ENCODE measurements at regions not wholly inside any gene's neighbourhood (a gene's known extent, or its start where the extent isn't known, plus 50 kb on each side); places are given as distances from the start of the nearest gene placed in this dataset.
A peak's percentile ranks its signal among the peaks of the same experiment; 100 is the strongest.
"Not testable (repeated sequence)": the region's sequence is repeated elsewhere in the genome, so short reads cannot be mapped to it uniquely, and the experiment has no call there.

DNA sequence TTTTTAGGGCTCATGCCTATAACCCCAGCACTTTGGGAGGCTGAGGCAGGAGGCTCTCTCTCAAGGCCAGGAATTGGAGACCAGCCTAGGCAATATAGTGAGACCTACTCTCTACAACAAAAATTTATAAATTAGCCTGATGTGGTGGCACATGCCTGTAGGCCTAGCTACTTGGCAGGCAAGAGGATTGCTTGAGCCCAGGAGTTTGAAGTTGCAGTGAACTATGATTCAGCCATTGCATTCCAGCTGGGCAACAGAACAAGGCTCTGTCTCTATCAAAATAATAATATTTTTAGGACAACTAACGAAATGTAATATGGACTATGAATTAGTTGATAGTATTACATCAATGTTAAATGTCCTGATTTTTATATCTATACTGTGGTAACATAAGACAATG, 68.8 kb upstream of the ARID1A start:
- intact Hi-C loops (cut with DNase I; ENCODE audit: low total_unique reads), result no loop called here
- Histone ChIP-seq H3K9me3 (no peaks in the 10 kb centered on the region), H3K27ac (peak overlapping the region in 1 of 4 donors; percentile 28), H3K4me1 (peaks cover 0 to 1% (median under 1%) of the 10 kb centered on the region in 4 donors), H3K36me3 (no peaks in the 10 kb centered on the region), H3K4me3 (no peak overlapping the region), H3K27me3 (no peaks in the 10 kb centered on the region)
- DNase-seq, result no peak
- 63 to 67% methylated on average over 1 of the region's 1 CpG for WGBS, 2 donors (ENCODE audit: low coverage in 1 of 2)
- in situ Hi-C loops (cut with MboI; ENCODE audit: low pct_ligation_motif_present in 1 of 4, low pct_unique_long_range_greater_than_20kb in 1 of 4, low sequenced_read_pairs in 3 of 4), result no loop called here
- no peak for TF ChIP-seq EP300 (IDR thresholded peaks at IDR 0.05; ENCODE audit: low read depth)
- TF ChIP-seq, protein P1, sequence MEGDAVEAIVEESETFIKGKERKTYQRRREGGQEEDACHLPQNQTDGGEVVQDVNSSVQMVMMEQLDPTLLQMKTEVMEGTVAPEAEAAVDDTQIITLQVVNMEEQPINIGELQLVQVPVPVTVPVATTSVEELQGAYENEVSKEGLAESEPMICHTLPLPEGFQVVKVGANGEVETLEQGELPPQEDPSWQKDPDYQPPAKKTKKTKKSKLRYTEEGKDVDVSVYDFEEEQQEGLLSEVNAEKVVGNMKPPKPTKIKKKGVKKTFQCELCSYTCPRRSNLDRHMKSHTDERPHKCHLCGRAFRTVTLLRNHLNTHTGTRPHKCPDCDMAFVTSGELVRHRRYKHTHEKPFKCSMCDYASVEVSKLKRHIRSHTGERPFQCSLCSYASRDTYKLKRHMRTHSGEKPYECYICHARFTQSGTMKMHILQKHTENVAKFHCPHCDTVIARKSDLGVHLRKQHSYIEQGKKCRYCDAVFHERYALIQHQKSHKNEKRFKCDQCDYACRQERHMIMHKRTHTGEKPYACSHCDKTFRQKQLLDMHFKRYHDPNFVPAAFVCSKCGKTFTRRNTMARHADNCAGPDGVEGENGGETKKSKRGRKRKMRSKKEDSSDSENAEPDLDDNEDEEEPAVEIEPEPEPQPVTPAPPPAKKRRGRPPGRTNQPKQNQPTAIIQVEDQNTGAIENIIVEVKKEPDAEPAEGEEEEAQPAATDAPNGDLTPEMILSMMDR (IDR thresholded peaks at IDR 0.05), result no peak
- TF ChIP-seq POLR2AphosphoS5 (IDR thresholded peaks at IDR 0.05), result no peak
- no peak for TF ChIP-seq POLR2A (IDR thresholded peaks at IDR 0.05)

DNA sequence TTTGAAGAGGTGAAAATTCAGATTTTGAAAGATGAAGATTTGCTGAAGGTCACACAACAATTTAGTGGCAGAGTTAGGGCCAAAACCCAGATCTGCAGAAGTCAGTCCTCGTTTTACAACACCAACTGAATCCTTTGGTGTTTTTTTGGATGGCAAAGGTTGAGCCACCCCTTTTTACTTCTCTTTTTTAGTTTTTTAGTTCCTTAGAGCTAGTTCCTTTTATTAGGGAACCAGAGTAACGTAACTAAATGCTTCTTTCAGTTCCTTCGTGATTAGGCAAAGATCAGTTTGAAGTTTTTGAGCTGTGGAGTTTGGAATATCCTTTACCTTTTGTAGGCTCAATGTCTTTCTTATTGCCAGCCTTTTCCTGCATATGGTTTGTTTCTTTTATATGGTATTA, 67.9 kb upstream of the ARID1A start:
- H3K36me3 ChIP-seq, result no peaks in the 10 kb centered on the region
- no peaks in the 10 kb centered on the region for H3K27me3 ChIP-seq
- TF ChIP-seq, protein P1 (IDR thresholded peaks at IDR 0.05), result no peak
- TF ChIP-seq EP300 (IDR thresholded peaks at IDR 0.05; ENCODE audit: low read depth) (no peak), POLR2AphosphoS5 (IDR thresholded peaks at IDR 0.05) (no peak)
- H3K27ac ChIP-seq, result peak overlapping the region in 2 of 4 donors; percentile 7 to 47
- H3K9me3 ChIP-seq, result no peaks in the 10 kb centered on the region
- 61 to 76% methylated on average over 2 to 3 of the region's 3 CpGs for WGBS, 2 donors (ENCODE audit: low coverage in 1 of 2)
- intact Hi-C loops (cut with DNase I; ENCODE audit: low total_unique reads) (no loop called here), in situ Hi-C loops (cut with MboI; ENCODE audit: low pct_ligation_motif_present in 1 of 4, low pct_unique_long_range_greater_than_20kb in 1 of 4, low sequenced_read_pairs in 3 of 4) (no loop called here)
- no peaks in the 10 kb centered on the region for H3K4me1 ChIP-seq
- no peak for DNase-seq
- no peak overlapping the region for H3K4me3 ChIP-seq

DNA sequence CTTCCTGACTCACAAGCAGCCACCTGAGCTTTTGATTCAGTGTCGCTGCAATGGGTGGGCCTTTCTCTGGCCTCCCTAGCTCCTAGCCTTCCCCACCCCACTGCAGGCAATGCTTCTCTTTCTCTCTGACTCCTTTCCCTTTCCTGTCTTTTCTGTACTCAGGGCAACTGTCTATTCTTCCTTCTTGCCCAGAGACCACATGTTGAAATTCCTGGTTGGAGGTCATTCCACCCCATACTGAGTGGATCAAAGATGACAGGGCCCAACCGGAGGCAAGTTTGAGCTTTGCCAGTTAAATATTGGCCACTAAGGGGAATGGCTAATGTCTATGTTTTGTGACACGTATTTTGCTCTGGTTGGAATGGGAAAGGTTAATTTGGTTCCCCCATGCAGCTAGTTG, 65.2 kb upstream of the ARID1A start:
- Histone ChIP-seq H3K36me3 (no peaks in the 10 kb centered on the region), H3K27ac (no peak overlapping the region), H3K4me1 (no peaks in the 10 kb centered on the region), H3K27me3 (no peaks in the 10 kb centered on the region), H3K4me3 (no peak overlapping the region), H3K9me3 (no peaks in the 10 kb centered on the region)
- WGBS, 2 donors (ENCODE audit: low coverage in 1 of 2), result 94 to 100% methylated on average over 2 to 3 of the region's 3 CpGs
- TF ChIP-seq, protein P1 (IDR thresholded peaks at IDR 0.05), result no peak
- TF ChIP-seq POLR2A (IDR thresholded peaks at IDR 0.05) (no peak), POLR2AphosphoS5 (IDR thresholded peaks at IDR 0.05) (no peak), EP300 (IDR thresholded peaks at IDR 0.05; ENCODE audit: low read depth) (no peak)
- in situ Hi-C loops (cut with MboI; ENCODE audit: low pct_ligation_motif_present in 1 of 4, low pct_unique_long_range_greater_than_20kb in 1 of 4, low sequenced_read_pairs in 3 of 4) (no loop called here), intact Hi-C loops (cut with DNase I; ENCODE audit: low total_unique reads) (no loop called here)
- no peak for DNase-seq

DNA sequence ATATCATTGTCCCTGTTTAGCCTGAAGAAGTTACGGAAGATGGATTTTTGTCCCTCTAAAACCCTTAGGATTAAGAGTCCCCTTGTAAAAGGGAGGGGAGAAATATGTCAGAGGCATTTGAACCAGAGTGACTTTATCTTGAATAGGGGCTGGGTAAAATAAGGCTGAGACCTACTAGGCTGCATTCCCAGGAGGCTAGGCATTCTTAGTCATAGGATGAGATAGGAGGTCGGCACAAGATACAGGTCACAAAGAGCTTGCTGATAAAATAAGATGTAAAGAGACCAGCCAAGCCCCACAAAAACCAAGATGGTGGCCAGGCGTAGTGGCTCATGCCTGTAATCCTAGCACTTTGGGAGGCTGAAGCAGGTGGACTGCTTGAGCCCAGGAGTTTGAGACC, 60.0 kb upstream of the ARID1A start:
- WGBS, 2 donors (ENCODE audit: low coverage in 1 of 2), result 95 to 100% methylated on average over 3 of the region's 3 CpGs
- H3K4me3 ChIP-seq; intact Hi-C loops (cut with DNase I; ENCODE audit: low total_unique reads); H3K27ac ChIP-seq; DNase-seq; H3K27me3 ChIP-seq; H3K36me3 ChIP-seq; in situ Hi-C loops (cut with MboI; ENCODE audit: low pct_ligation_motif_present in 1 of 4, low pct_unique_long_range_greater_than_20kb in 1 of 4, low sequenced_read_pairs in 3 of 4); H3K9me3 ChIP-seq; H3K4me1 ChIP-seq: not testable (repeated sequence)

DNA sequence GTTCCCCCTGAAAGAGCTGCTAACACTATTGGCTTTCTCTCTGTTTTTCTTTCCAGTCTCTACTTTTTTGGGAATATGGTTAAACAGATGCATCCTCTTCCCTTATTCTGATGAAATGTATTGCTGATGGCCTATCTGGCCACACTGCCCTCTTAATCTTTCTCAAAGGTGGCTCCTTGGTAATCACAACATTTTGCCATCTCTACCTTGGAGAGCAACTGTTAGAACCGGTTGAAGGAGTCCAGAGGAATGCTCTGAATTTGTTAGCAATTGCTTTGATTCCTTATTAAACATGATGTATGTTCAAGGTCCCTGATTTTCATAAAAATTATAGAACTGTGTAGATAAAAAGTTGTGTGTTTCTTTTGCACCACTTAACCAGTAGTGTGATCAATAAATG, 50.1 kb upstream of the ARID1A start:
- Histone ChIP-seq H3K27me3 (no peaks in the 10 kb centered on the region), H3K27ac (no peak overlapping the region), H3K9me3 (no peaks in the 10 kb centered on the region), H3K4me3 (no peak overlapping the region), H3K4me1 (no peaks in the 10 kb centered on the region), H3K36me3 (no peaks in the 10 kb centered on the region)
- in situ Hi-C loops (cut with MboI; ENCODE audit: low pct_ligation_motif_present in 1 of 4, low pct_unique_long_range_greater_than_20kb in 1 of 4, low sequenced_read_pairs in 3 of 4), result no loop called here
- 69 to 80% methylated on average over 1 of the region's 1 CpG for WGBS, 2 donors (ENCODE audit: low coverage in 1 of 2)
- no peak for DNase-seq
- TF ChIP-seq, protein P1 (IDR thresholded peaks at IDR 0.05), result no peak
- TF ChIP-seq POLR2AphosphoS5 (IDR thresholded peaks at IDR 0.05) (no peak), EP300 (IDR thresholded peaks at IDR 0.05; ENCODE audit: low read depth) (no peak), POLR2A (IDR thresholded peaks at IDR 0.05) (no peak)
- intact Hi-C loops (cut with DNase I; ENCODE audit: low total_unique reads), result no loop called here
